ENCODE measurements at regions not wholly inside any gene's neighbourhood (a gene's known extent, or its start where the extent isn't known, plus 50 kb on each side); places are given as distances from the start of the nearest gene placed in this dataset.
"Not testable (repeated sequence)": the region's sequence is repeated elsewhere in the genome, so short reads cannot be mapped to it uniquely, and the experiment has no call there.

- H3K27ac ChIP-seq (ENCODE audit: low read depth, low read length); H3K4me1 ChIP-seq (ENCODE audit: control insufficient read depth in 3 of 3, insufficient read depth in 3 of 3, low read length in 3 of 3); H3K9ac ChIP-seq (ENCODE audit: low read depth in 1 of 3, low read length in 3 of 3); H3K27me3 ChIP-seq (ENCODE audit: control insufficient read depth in 3 of 3, insufficient read depth in 3 of 3, low read length in 3 of 3); H3K9me3 ChIP-seq (ENCODE audit: control insufficient read depth in 3 of 3, low read length in 3 of 3); H3K36me3 ChIP-seq (ENCODE audit: control insufficient read depth in 3 of 3, insufficient read depth in 3 of 3, low read length in 3 of 3); H3K4me3 ChIP-seq (ENCODE audit: low read length in 3 of 3): not testable (repeated sequence)
Measured at GRCh38 chr5:126011526-126011925, 411.7 kb upstream of the GRAMD2B start.

- Histone ChIP-seq H3K27me3 (ENCODE audit: control insufficient read depth in 3 of 3, insufficient read depth in 3 of 3, low read length in 3 of 3) (no peaks in the 10 kb centered on the region), H3K9me3 (ENCODE audit: control insufficient read depth in 3 of 3, low read length in 3 of 3) (no peaks in the 10 kb centered on the region), H3K36me3 (ENCODE audit: control insufficient read depth in 3 of 3, insufficient read depth in 3 of 3, low read length in 3 of 3) (no peaks in the 10 kb centered on the region), H3K27ac (ENCODE audit: low read depth, low read length) (no peak overlapping the region), H3K4me3 (ENCODE audit: low read length in 3 of 3) (no peak overlapping the region), H3K9ac (ENCODE audit: low read depth in 1 of 3, low read length in 3 of 3) (no peak overlapping the region), H3K4me1 (ENCODE audit: control insufficient read depth in 3 of 3, insufficient read depth in 3 of 3, low read length in 3 of 3) (peaks cover 0 to 6% (median 0%) of the 10 kb centered on the region in 3 donors)
Measured at GRCh38 chr5:126014676-126015075, 408.5 kb upstream of the GRAMD2B start.

- Histone ChIP-seq H3K36me3 (ENCODE audit: control insufficient read depth in 3 of 3, insufficient read depth in 3 of 3, low read length in 3 of 3) (no peaks in the 10 kb centered on the region), H3K4me3 (ENCODE audit: low read length in 3 of 3) (no peak overlapping the region), H3K9ac (ENCODE audit: low read depth in 1 of 3, low read length in 3 of 3) (no peak overlapping the region), H3K27ac (ENCODE audit: low read depth, low read length) (no peak overlapping the region), H3K4me1 (ENCODE audit: control insufficient read depth in 3 of 3, insufficient read depth in 3 of 3, low read length in 3 of 3) (peaks cover 0 to 6% (median 0%) of the 10 kb centered on the region in 3 donors), H3K9me3 (ENCODE audit: control insufficient read depth in 3 of 3, low read length in 3 of 3) (no peaks in the 10 kb centered on the region), H3K27me3 (ENCODE audit: control insufficient read depth in 3 of 3, insufficient read depth in 3 of 3, low read length in 3 of 3) (no peaks in the 10 kb centered on the region)
Measured at GRCh38 chr5:126015235-126016181, 407.7 kb upstream of the GRAMD2B start.

GRCh38 chr5:126016256-126016655 is 407.0 kb upstream of the GRAMD2B start:
- Histone ChIP-seq H3K36me3 (ENCODE audit: control insufficient read depth in 3 of 3, insufficient read depth in 3 of 3, low read length in 3 of 3) (no peaks in the 10 kb centered on the region), H3K27ac (ENCODE audit: low read depth, low read length) (no peak overlapping the region), H3K4me3 (ENCODE audit: low read length in 3 of 3) (no peak overlapping the region), H3K9me3 (ENCODE audit: control insufficient read depth in 3 of 3, low read length in 3 of 3) (no peaks in the 10 kb centered on the region), H3K27me3 (ENCODE audit: control insufficient read depth in 3 of 3, insufficient read depth in 3 of 3, low read length in 3 of 3) (no peaks in the 10 kb centered on the region), H3K4me1 (ENCODE audit: control insufficient read depth in 3 of 3, insufficient read depth in 3 of 3, low read length in 3 of 3) (peaks cover 0 to 6% (median 0%) of the 10 kb centered on the region in 3 donors), H3K9ac (ENCODE audit: low read depth in 1 of 3, low read length in 3 of 3) (no peak overlapping the region)

GRCh38 chr5:126017096-126017495 is 406.1 kb upstream of the GRAMD2B start:
- no peaks in the 10 kb centered on the region for H3K36me3 ChIP-seq (ENCODE audit: control insufficient read depth in 3 of 3, insufficient read depth in 3 of 3, low read length in 3 of 3)
- H3K27me3 ChIP-seq (ENCODE audit: control insufficient read depth in 3 of 3, insufficient read depth in 3 of 3, low read length in 3 of 3): no peaks in the 10 kb centered on the region
- H3K9me3 ChIP-seq (ENCODE audit: control insufficient read depth in 3 of 3, low read length in 3 of 3): no peaks in the 10 kb centered on the region
- no peak overlapping the region for H3K27ac ChIP-seq (ENCODE audit: low read depth, low read length)
- no peak overlapping the region for H3K4me3 ChIP-seq (ENCODE audit: low read length in 3 of 3)
- H3K9ac ChIP-seq (ENCODE audit: low read depth in 1 of 3, low read length in 3 of 3): no peak overlapping the region
- H3K4me1 ChIP-seq (ENCODE audit: control insufficient read depth in 3 of 3, insufficient read depth in 3 of 3, low read length in 3 of 3): peaks cover 0 to 6% (median 0%) of the 10 kb centered on the region in 3 donors

GRCh38 chr5:126020770-126021169 is 402.4 kb upstream of the GRAMD2B start:
- H3K9ac ChIP-seq (ENCODE audit: low read depth in 1 of 3, low read length in 3 of 3): no peak overlapping the region
- H3K36me3 ChIP-seq (ENCODE audit: control insufficient read depth in 3 of 3, insufficient read depth in 3 of 3, low read length in 3 of 3): no peaks in the 10 kb centered on the region
- no peak overlapping the region for H3K4me3 ChIP-seq (ENCODE audit: low read length in 3 of 3)
- peaks cover 0 to 2% (median 0%) of the 10 kb centered on the region in 3 donors for H3K4me1 ChIP-seq (ENCODE audit: control insufficient read depth in 3 of 3, insufficient read depth in 3 of 3, low read length in 3 of 3)
- no peaks in the 10 kb centered on the region for H3K9me3 ChIP-seq (ENCODE audit: control insufficient read depth in 3 of 3, low read length in 3 of 3)
- no peaks in the 10 kb centered on the region for H3K27me3 ChIP-seq (ENCODE audit: control insufficient read depth in 3 of 3, insufficient read depth in 3 of 3, low read length in 3 of 3)
- H3K27ac ChIP-seq (ENCODE audit: low read depth, low read length): no peak overlapping the region

- peaks cover 0 to 2% (median 1%) of the 10 kb centered on the region in 3 donors for H3K9me3 ChIP-seq (ENCODE audit: control insufficient read depth in 3 of 3, low read length in 3 of 3)
- H3K9ac ChIP-seq (ENCODE audit: low read depth in 1 of 3, low read length in 3 of 3): no peak overlapping the region
- H3K4me1 ChIP-seq (ENCODE audit: control insufficient read depth in 3 of 3, insufficient read depth in 3 of 3, low read length in 3 of 3): no peaks in the 10 kb centered on the region
- H3K27me3 ChIP-seq (ENCODE audit: control insufficient read depth in 3 of 3, insufficient read depth in 3 of 3, low read length in 3 of 3): no peaks in the 10 kb centered on the region
- no peaks in the 10 kb centered on the region for H3K36me3 ChIP-seq (ENCODE audit: control insufficient read depth in 3 of 3, insufficient read depth in 3 of 3, low read length in 3 of 3)
- no peak overlapping the region for H3K4me3 ChIP-seq (ENCODE audit: low read length in 3 of 3)
- no peak overlapping the region for H3K27ac ChIP-seq (ENCODE audit: low read depth, low read length)
Measured at GRCh38 chr5:126023994-126024441, 399.2 kb upstream of the GRAMD2B start.

GRCh38 chr5:126027149-126027548 is 396.1 kb upstream of the GRAMD2B start:
- H3K4me3 ChIP-seq (ENCODE audit: low read length in 3 of 3): no peak overlapping the region
- H3K27me3 ChIP-seq (ENCODE audit: control insufficient read depth in 3 of 3, insufficient read depth in 3 of 3, low read length in 3 of 3): no peaks in the 10 kb centered on the region
- no peaks in the 10 kb centered on the region for H3K4me1 ChIP-seq (ENCODE audit: control insufficient read depth in 3 of 3, insufficient read depth in 3 of 3, low read length in 3 of 3)
- no peaks in the 10 kb centered on the region for H3K36me3 ChIP-seq (ENCODE audit: control insufficient read depth in 3 of 3, insufficient read depth in 3 of 3, low read length in 3 of 3)
- H3K27ac ChIP-seq (ENCODE audit: low read depth, low read length): no peak overlapping the region
- no peak overlapping the region for H3K9ac ChIP-seq (ENCODE audit: low read depth in 1 of 3, low read length in 3 of 3)
- H3K9me3 ChIP-seq (ENCODE audit: control insufficient read depth in 3 of 3, low read length in 3 of 3): peaks cover 0 to 7% (median 2%) of the 10 kb centered on the region in 3 donors

- Histone ChIP-seq H3K27ac (ENCODE audit: low read depth, low read length) (no peak overlapping the region), H3K4me1 (ENCODE audit: control insufficient read depth in 3 of 3, insufficient read depth in 3 of 3, low read length in 3 of 3) (no peaks in the 10 kb centered on the region), H3K4me3 (ENCODE audit: low read length in 3 of 3) (no peak overlapping the region), H3K27me3 (ENCODE audit: control insufficient read depth in 3 of 3, insufficient read depth in 3 of 3, low read length in 3 of 3) (no peaks in the 10 kb centered on the region), H3K9ac (ENCODE audit: low read depth in 1 of 3, low read length in 3 of 3) (no peak overlapping the region), H3K9me3 (ENCODE audit: control insufficient read depth in 3 of 3, low read length in 3 of 3) (peaks cover 0 to 7% (median 2%) of the 10 kb centered on the region in 3 donors), H3K36me3 (ENCODE audit: control insufficient read depth in 3 of 3, insufficient read depth in 3 of 3, low read length in 3 of 3) (no peaks in the 10 kb centered on the region)
Measured at GRCh38 chr5:126027652-126028051, 395.6 kb upstream of the GRAMD2B start.

- no peak overlapping the region for H3K4me3 ChIP-seq (ENCODE audit: low read length in 3 of 3)
- no peak overlapping the region for H3K9ac ChIP-seq (ENCODE audit: low read depth in 1 of 3, low read length in 3 of 3)
- H3K27me3 ChIP-seq (ENCODE audit: control insufficient read depth in 3 of 3, insufficient read depth in 3 of 3, low read length in 3 of 3): no peaks in the 10 kb centered on the region
- H3K36me3 ChIP-seq (ENCODE audit: control insufficient read depth in 3 of 3, insufficient read depth in 3 of 3, low read length in 3 of 3): no peaks in the 10 kb centered on the region
- no peak overlapping the region for H3K27ac ChIP-seq (ENCODE audit: low read depth, low read length)
- peaks cover 0 to 7% (median 2%) of the 10 kb centered on the region in 3 donors for H3K9me3 ChIP-seq (ENCODE audit: control insufficient read depth in 3 of 3, low read length in 3 of 3)
- H3K4me1 ChIP-seq (ENCODE audit: control insufficient read depth in 3 of 3, insufficient read depth in 3 of 3, low read length in 3 of 3): no peaks in the 10 kb centered on the region
Measured at GRCh38 chr5:126028336-126028735, 394.9 kb upstream of the GRAMD2B start.
